Ishikawa (cell line): ENCODE measurements at regions not wholly inside any gene's neighbourhood (a gene's known extent, or its start where the extent isn't known, plus 50 kb on each side); places are given as distances from the start of the nearest gene placed in this dataset.

Source experiments
- CEBPB ChIP-seq: IDR thresholded peaks from 2 replicates; pipeline ENCODE4 v1.6.1; 2012
- FOXM1 ChIP-seq: IDR thresholded peaks from 2 replicates; pipeline ENCODE4 v1.6.1; 2012; ENCODE audit warnings: low read depth, borderline replicate concordance
- TAF1 ChIP-seq: IDR thresholded peaks from 2 replicates; pipeline ENCODE4 v1.6.1; 2012; ENCODE audit warnings: low read depth, mild to moderate bottlenecking

DNA sequence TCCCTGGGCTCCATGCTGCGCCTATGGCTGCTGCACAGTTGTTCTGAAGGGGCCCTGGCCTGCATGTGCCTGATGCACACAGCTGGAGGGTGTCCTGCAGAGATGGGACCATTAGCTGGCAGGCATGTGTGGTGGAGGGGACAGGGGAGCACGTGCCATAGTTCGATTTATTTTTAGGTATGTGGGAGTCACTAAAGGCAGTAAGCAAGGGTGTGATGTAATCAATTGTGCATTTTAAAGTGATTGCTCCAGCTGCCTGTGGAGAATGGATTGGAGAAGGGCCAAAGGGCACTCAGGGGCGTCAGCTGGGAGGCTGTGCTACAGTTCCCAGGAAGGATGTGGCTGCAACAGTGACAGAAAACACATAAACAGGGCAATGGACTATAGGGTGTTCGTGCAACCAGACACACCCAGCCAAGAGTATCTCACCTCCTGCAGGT lies 205.1 kb downstream of the ARL4C start:
- TF ChIP-seq TAF1 (no peak), CEBPB (peak; percentile 87), FOXM1 (peak; percentile 82; the same call in 1 of the 2 replicates)
